Stimulated activated CD4-positive, alpha-beta T cell treated with anti-CD3 and anti-CD28 coated beads, Interleukin-4, amount 100 ng/mL, for 4 hours (primary cell): ENCODE measurements at regions not wholly inside any gene's neighbourhood (a gene's known extent, or its start where the extent isn't known, plus 50 kb on each side); places are given as distances from the start of the nearest gene placed in this dataset.
"Not testable (repeated sequence)": the region's sequence is repeated elsewhere in the genome, so short reads cannot be mapped to it uniquely, and the experiment has no call there.

Source experiments
- DNase-seq, 2 experiments: peaks; one replicate each; pipeline ENCODE4 v3.0.0-alpha.2; 2020

GRCh38 chr5:89374818-89375521 is 492.0 kb upstream of the MEF2C start:
- no peak for DNase-seq

GRCh38 chr5:89374144-89374784 is 491.3 kb upstream of the MEF2C start:
- no peak for DNase-seq

GRCh38 chr5:89372176-89372575 is 489.2 kb upstream of the MEF2C start:
- DNase-seq, result no peak

- DNase-seq, result no peak
Measured at GRCh38 chr5:89371646-89372045, 488.7 kb upstream of the MEF2C start.

- no peak for DNase-seq
Measured at GRCh38 chr5:89359046-89359445, 476.1 kb upstream of the MEF2C start.

- DNase-seq, result no peak
Measured at GRCh38 chr5:89353837-89354551, 471.0 kb upstream of the MEF2C start.

GRCh38 chr5:89351975-89352374 is 469.0 kb upstream of the MEF2C start:
- DNase-seq, result no peak

- no peak for DNase-seq
Measured at GRCh38 chr5:89351222-89351621, 468.2 kb upstream of the MEF2C start.

- DNase-seq, result no peak
Measured at GRCh38 chr5:89350684-89351083, 467.7 kb upstream of the MEF2C start.

GRCh38 chr5:89349246-89349980 is 466.4 kb upstream of the MEF2C start:
- DNase-seq, result no peak

- no peak for DNase-seq
Measured at GRCh38 chr5:89346573-89346972, 463.6 kb upstream of the MEF2C start.

GRCh38 chr5:89343666-89344065 is 460.7 kb upstream of the MEF2C start:
- DNase-seq, result no peak

- DNase-seq, result no peak
Measured at GRCh38 chr5:89342106-89342876, 459.3 kb upstream of the MEF2C start.

GRCh38 chr5:89338935-89339334 is 456.0 kb upstream of the MEF2C start:
- DNase-seq, result no peak

GRCh38 chr5:89336111-89336510 is 453.1 kb upstream of the MEF2C start:
- DNase-seq, result no peak

GRCh38 chr5:89330140-89330539 is 447.2 kb upstream of the MEF2C start:
- no peak for DNase-seq

- DNase-seq, result no peak
Measured at GRCh38 chr5:89327608-89328007, 444.6 kb upstream of the MEF2C start.

- DNase-seq, result no peak
Measured at GRCh38 chr5:89324990-89325389, 442.0 kb upstream of the MEF2C start.

- DNase-seq, result no peak
Measured at GRCh38 chr5:89320421-89321277, 437.7 kb upstream of the MEF2C start.

GRCh38 chr5:89317838-89318237 is 434.9 kb upstream of the MEF2C start:
- not testable (repeated sequence) for DNase-seq

GRCh38 chr5:89315286-89316100 is 432.5 kb upstream of the MEF2C start:
- no peak for DNase-seq
